ENCODE measurements at regions not wholly inside any gene's neighbourhood (a gene's known extent, or its start where the extent isn't known, plus 50 kb on each side); places are given as distances from the start of the nearest gene placed in this dataset.

DNA sequence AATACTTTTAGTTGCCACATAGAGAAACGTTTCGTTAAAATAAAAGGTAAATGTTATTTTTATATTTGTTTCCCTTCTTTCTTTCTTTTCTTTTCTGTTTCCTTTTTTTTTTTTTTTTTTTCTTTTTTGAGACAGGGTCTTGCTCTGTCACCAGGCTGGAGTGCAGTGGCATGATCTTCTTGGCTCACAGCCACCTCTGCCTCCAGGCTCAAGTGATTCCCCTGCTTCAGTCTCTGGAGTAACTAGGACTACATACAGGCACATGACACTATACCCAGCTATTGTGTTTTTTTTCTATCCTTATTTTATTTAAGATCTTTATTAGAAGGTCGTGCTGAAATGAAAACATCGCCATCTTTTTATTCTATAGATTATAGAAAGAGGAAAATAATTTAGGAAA, 661.8 kb upstream of the MBL2 start:
- no peaks in the 10 kb centered on the region for H4K20me1 ChIP-seq (ENCODE audit: insufficient read depth, low read length)
- H2AFZ ChIP-seq (ENCODE audit: insufficient read depth, low read depth, low read length, poor library complexity, severe bottlenecking) = no peak overlapping the region
- WGBS (ENCODE audit: insufficient coverage) = no CpG with 5 or more reads among the region's 4 CpGs
- no peaks in the 10 kb centered on the region for H3K4me1 Mint-ChIP-seq
- intact Hi-C loops (cut with micrococcal nuclease) = no loop called here
- no peak overlapping the region for H3K4me3 ChIP-seq (replicated peaks in 1 of 3; ENCODE audit: low read depth in 2 of 3, low read length in 3 of 3)
- H3K4me3 Mint-ChIP-seq = no peak overlapping the region
- no peak for TF ChIP-seq CTCF (IDR thresholded peaks at IDR 0.05)
- peaks cover 0 to 4% (median 0%) of the 10 kb centered on the region in 7 donors for H3K9me3 Mint-ChIP-seq
- H3K27ac Mint-ChIP-seq = no peak overlapping the region
- H3K9me3 ChIP-seq (replicated peaks in 1 of 2; ENCODE audit: control insufficient read depth in 1 of 2, insufficient read depth in 1 of 2, low read length in 2 of 2) = no peaks in the 10 kb centered on the region
- no peaks in the 10 kb centered on the region for H3K27me3 ChIP-seq (ENCODE audit: control insufficient read depth in 2 of 2, insufficient read depth in 2 of 2, low read length in 2 of 2)
- no peak overlapping the region for H3K4me2 ChIP-seq (replicated peaks; ENCODE audit: extremely low read depth, low read length, poor library complexity, severe bottlenecking)
- H3K4me1 ChIP-seq (ENCODE audit: control insufficient read depth in 1 of 2, insufficient read depth in 2 of 2, low read length in 2 of 2) = no peaks in the 10 kb centered on the region
- H3K79me2 ChIP-seq (ENCODE audit: insufficient read depth, low read length) = no peaks in the 10 kb centered on the region
- no peak for DNase-seq
- no peaks in the 10 kb centered on the region for H3K36me3 ChIP-seq (replicated peaks in 1 of 2; ENCODE audit: control insufficient read depth in 1 of 2, insufficient read depth in 2 of 2, low read length in 2 of 2)
- no peak overlapping the region for H3K9ac ChIP-seq (ENCODE audit: insufficient read depth, low read length, poor library complexity, severe bottlenecking)
- H3K27ac ChIP-seq (ENCODE audit: low read depth in 1 of 2, low read length in 2 of 2) = no peak overlapping the region
- H3K27me3 Mint-ChIP-seq (ENCODE audit: low read depth in 3 of 3) = peaks cover 1 to 4% (median 2%) of the 10 kb centered on the region in 3 donors
- H3K36me3 Mint-ChIP-seq = no peaks in the 10 kb centered on the region

DNA sequence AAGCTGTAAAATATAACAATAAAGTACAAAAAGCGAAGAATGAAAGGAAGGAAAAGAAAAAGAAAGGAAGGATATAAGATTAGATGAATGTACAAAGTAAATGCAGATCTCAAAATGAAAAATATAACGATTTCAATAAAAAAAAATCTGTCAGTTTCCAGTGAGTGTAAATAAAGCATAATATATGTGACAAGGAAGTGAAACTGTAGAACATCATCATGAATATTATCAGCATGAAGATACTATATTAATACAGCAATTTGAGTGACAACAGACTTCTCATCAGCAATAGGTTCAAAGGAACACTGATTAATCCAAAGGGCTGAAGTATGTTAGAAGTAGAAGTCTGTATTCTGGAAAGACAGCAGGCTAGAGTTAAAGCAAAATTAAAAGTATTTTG, 659.5 kb upstream of the MBL2 start:
- Mint-ChIP-seq H3K9me3 (peaks cover 0 to 4% (median 0%) of the 10 kb centered on the region in 7 donors), H3K27ac (no peak overlapping the region), H3K4me1 (no peaks in the 10 kb centered on the region), H3K36me3 (no peaks in the 10 kb centered on the region), H3K4me3 (no peak overlapping the region), H3K27me3 (ENCODE audit: low read depth in 3 of 3) (peaks cover 1 to 2% (median 2%) of the 10 kb centered on the region in 3 donors)
- no peak overlapping the region for H3K4me2 ChIP-seq (replicated peaks; ENCODE audit: extremely low read depth, low read length, poor library complexity, severe bottlenecking)
- TF ChIP-seq CTCF (IDR thresholded peaks at IDR 0.05) = no peak
- no peaks in the 10 kb centered on the region for H4K20me1 ChIP-seq (ENCODE audit: insufficient read depth, low read length)
- H3K4me1 ChIP-seq (ENCODE audit: control insufficient read depth in 1 of 2, insufficient read depth in 2 of 2, low read length in 2 of 2) = no peaks in the 10 kb centered on the region
- H3K27me3 ChIP-seq (ENCODE audit: control insufficient read depth in 2 of 2, insufficient read depth in 2 of 2, low read length in 2 of 2) = no peaks in the 10 kb centered on the region
- H3K4me3 ChIP-seq (replicated peaks in 1 of 3; ENCODE audit: low read depth in 2 of 3, low read length in 3 of 3) = no peak overlapping the region
- H2AFZ ChIP-seq (ENCODE audit: insufficient read depth, low read depth, low read length, poor library complexity, severe bottlenecking) = no peak overlapping the region
- H3K9me3 ChIP-seq (replicated peaks in 1 of 2; ENCODE audit: control insufficient read depth in 1 of 2, insufficient read depth in 1 of 2, low read length in 2 of 2) = no peaks in the 10 kb centered on the region
- no CpG with 5 or more reads among the region's 2 CpGs for WGBS (ENCODE audit: insufficient coverage)
- H3K27ac ChIP-seq (ENCODE audit: low read depth in 1 of 2, low read length in 2 of 2) = no peak overlapping the region
- no peaks in the 10 kb centered on the region for H3K36me3 ChIP-seq (replicated peaks in 1 of 2; ENCODE audit: control insufficient read depth in 1 of 2, insufficient read depth in 2 of 2, low read length in 2 of 2)
- no peaks in the 10 kb centered on the region for H3K79me2 ChIP-seq (ENCODE audit: insufficient read depth, low read length)
- intact Hi-C loops (cut with micrococcal nuclease) = no loop called here
- no peak for DNase-seq
- no peak overlapping the region for H3K9ac ChIP-seq (ENCODE audit: insufficient read depth, low read length, poor library complexity, severe bottlenecking)
